ENCODE measurements at regions not wholly inside any gene's neighbourhood (a gene's known extent, or its start where the extent isn't known, plus 50 kb on each side); places are given as distances from the start of the nearest gene placed in this dataset.

- Histone ChIP-seq H3K9me3 (no peaks in the 10 kb centered on the region), H3K27me3 (no peaks in the 10 kb centered on the region), H3K27ac (no peak overlapping the region), H3K36me3 (no peaks in the 10 kb centered on the region), H3K4me3 (ENCODE audit: low read depth in 1 of 2, low read length in 1 of 2) (no peak overlapping the region), H3K4me1 (ENCODE audit: control insufficient read depth in 1 of 2, insufficient read depth in 1 of 2, low read depth in 1 of 2, low read length in 1 of 2) (no peaks in the 10 kb centered on the region)
- TF ChIP-seq, protein P1, sequence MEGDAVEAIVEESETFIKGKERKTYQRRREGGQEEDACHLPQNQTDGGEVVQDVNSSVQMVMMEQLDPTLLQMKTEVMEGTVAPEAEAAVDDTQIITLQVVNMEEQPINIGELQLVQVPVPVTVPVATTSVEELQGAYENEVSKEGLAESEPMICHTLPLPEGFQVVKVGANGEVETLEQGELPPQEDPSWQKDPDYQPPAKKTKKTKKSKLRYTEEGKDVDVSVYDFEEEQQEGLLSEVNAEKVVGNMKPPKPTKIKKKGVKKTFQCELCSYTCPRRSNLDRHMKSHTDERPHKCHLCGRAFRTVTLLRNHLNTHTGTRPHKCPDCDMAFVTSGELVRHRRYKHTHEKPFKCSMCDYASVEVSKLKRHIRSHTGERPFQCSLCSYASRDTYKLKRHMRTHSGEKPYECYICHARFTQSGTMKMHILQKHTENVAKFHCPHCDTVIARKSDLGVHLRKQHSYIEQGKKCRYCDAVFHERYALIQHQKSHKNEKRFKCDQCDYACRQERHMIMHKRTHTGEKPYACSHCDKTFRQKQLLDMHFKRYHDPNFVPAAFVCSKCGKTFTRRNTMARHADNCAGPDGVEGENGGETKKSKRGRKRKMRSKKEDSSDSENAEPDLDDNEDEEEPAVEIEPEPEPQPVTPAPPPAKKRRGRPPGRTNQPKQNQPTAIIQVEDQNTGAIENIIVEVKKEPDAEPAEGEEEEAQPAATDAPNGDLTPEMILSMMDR (IDR thresholded peaks at IDR 0.05), result no peak
Observed at GRCh38 chr10:4443419-4443818, 382.6 kb upstream of the AKR1E2 start.

GRCh38 chr10:4442296-4442695 lies 383.7 kb upstream of the AKR1E2 start:
- H3K27ac ChIP-seq, result no peak overlapping the region
- no peaks in the 10 kb centered on the region for H3K36me3 ChIP-seq
- no peaks in the 10 kb centered on the region for H3K4me1 ChIP-seq (ENCODE audit: control insufficient read depth in 1 of 2, insufficient read depth in 1 of 2, low read depth in 1 of 2, low read length in 1 of 2)
- H3K27me3 ChIP-seq, result no peaks in the 10 kb centered on the region
- no peaks in the 10 kb centered on the region for H3K9me3 ChIP-seq
- no peak overlapping the region for H3K4me3 ChIP-seq (ENCODE audit: low read depth in 1 of 2, low read length in 1 of 2)
- TF ChIP-seq, protein P1 (IDR thresholded peaks at IDR 0.05), result no peak

GRCh38 chr10:4440260-4440659 lies 385.7 kb upstream of the AKR1E2 start:
- Histone ChIP-seq H3K27me3 (no peaks in the 10 kb centered on the region), H3K27ac (no peak overlapping the region), H3K9me3 (no peaks in the 10 kb centered on the region), H3K4me3 (ENCODE audit: low read depth in 1 of 2, low read length in 1 of 2) (no peak overlapping the region), H3K4me1 (ENCODE audit: control insufficient read depth in 1 of 2, insufficient read depth in 1 of 2, low read depth in 1 of 2, low read length in 1 of 2) (no peaks in the 10 kb centered on the region), H3K36me3 (no peaks in the 10 kb centered on the region)
- TF ChIP-seq, protein P1 (IDR thresholded peaks at IDR 0.05), result no peak

DNA sequence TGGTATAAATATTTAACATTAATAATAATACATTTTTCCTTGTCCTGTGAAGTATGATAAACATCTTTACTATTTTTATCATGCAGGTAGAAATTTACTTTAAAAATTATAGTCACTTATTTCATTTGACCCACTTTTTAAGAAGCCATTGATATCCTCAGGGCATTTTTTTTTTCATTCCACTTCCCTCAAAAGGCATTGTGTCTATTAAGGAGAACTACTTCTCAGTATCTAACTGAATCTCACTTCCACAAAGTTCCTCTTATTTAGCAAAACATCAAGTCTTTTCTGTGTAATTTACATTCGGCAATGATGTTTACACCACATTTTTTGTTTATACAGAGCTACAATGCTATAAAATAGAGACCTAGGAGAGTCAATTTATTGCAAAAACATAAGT lies 388.2 kb upstream of the AKR1E2 start:
- TF ChIP-seq, protein P1 (IDR thresholded peaks at IDR 0.05), result no peak
- Histone ChIP-seq H3K27ac (no peak overlapping the region), H3K4me3 (ENCODE audit: low read depth in 1 of 2, low read length in 1 of 2) (no peak overlapping the region), H3K36me3 (no peaks in the 10 kb centered on the region), H3K9me3 (no peaks in the 10 kb centered on the region), H3K27me3 (no peaks in the 10 kb centered on the region), H3K4me1 (ENCODE audit: control insufficient read depth in 1 of 2, insufficient read depth in 1 of 2, low read depth in 1 of 2, low read length in 1 of 2) (no peaks in the 10 kb centered on the region)

DNA sequence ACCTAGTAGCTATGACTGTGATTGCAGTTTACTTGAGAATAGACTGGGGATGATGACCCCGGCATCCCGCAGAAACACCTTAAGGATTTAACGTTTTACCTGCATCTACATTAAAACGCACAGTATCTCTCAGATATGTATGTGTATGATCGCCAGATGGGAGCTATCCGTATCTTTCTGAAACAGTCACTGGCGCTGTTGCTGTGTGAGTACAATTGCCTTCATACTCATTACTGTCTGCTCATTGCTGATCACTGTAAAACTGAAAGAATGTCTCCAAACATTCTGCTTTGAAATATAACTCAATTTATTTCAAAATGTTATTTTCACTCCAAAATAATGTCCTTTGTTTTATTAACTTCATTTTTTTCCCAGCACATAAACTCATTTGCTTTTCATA lies 388.9 kb upstream of the AKR1E2 start:
- H3K27me3 ChIP-seq, result no peaks in the 10 kb centered on the region
- H3K4me1 ChIP-seq (ENCODE audit: control insufficient read depth in 1 of 2, insufficient read depth in 1 of 2, low read depth in 1 of 2, low read length in 1 of 2), result no peaks in the 10 kb centered on the region
- H3K9me3 ChIP-seq, result no peaks in the 10 kb centered on the region
- TF ChIP-seq, protein P1 (IDR thresholded peaks at IDR 0.05), result no peak
- H3K27ac ChIP-seq, result no peak overlapping the region
- H3K36me3 ChIP-seq, result no peaks in the 10 kb centered on the region
- H3K4me3 ChIP-seq (ENCODE audit: low read depth in 1 of 2, low read length in 1 of 2), result no peak overlapping the region

DNA sequence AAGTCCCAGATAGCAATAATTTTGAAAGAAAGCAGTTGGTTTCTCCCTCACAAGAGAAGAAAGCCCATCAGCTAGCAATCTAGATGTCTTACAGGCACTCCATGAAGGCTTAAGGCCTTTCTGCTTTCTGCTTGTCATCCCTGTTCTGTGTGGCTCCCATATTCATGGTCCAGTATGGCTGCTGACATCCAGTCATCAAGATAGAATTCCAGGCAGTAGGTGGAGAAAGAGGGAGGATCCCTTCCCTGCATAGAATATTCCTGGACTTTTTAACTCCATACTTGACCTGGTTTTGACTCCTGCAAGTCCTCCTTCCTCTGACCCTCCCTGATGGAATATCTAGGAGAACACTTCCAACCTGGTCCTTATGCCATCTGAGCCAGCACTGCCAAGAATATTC lies 389.9 kb upstream of the AKR1E2 start:
- Histone ChIP-seq H3K27me3 (no peaks in the 10 kb centered on the region), H3K9me3 (no peaks in the 10 kb centered on the region)

More for the DNA sequence above, 389.9 kb upstream of the AKR1E2 start:
- no peak overlapping the region for H3K4me3 ChIP-seq (ENCODE audit: low read depth in 1 of 2, low read length in 1 of 2)
- no peaks in the 10 kb centered on the region for H3K4me1 ChIP-seq (ENCODE audit: control insufficient read depth in 1 of 2, insufficient read depth in 1 of 2, low read depth in 1 of 2, low read length in 1 of 2)
- TF ChIP-seq, protein P1 (IDR thresholded peaks at IDR 0.05), result no peak
- no peak overlapping the region for H3K27ac ChIP-seq
- no peaks in the 10 kb centered on the region for H3K36me3 ChIP-seq

Measured in neutrophil (primary cell).